SKM-1 treated with dmso at 0.1 percent for 144 hours (cell line): ENCODE measurements at regions not wholly inside any gene's neighbourhood (a gene's known extent, or its start where the extent isn't known, plus 50 kb on each side); places are given as distances from the start of the nearest gene placed in this dataset.

Source experiments
- DNase-seq: peaks from one replicate; lab custom pipeline; 2025; ENCODE audit not compliant: unreplicated experiment; lab: John Stamatoyannopoulos, UW

DNA sequence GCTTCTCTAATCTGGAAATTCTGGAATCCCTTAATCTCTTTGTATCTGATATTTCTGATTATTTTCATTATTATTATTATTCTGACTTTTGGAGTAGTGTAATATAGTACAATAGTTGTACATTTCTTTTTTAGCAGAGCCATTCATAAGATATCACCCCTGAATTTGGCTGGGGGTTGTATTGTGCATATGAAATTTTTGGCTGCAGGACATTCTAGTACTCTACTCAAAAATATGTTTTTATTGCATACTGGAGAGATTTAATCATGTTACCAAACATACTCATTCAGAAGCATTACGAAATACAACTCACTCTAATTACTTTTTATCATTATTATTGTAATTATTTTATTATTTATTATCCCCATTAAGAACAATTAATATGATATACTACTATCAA lies 589.7 kb upstream of the KCNMB2 start:
- no peak for DNase-seq

- DNase-seq, result no peak
Observed at GRCh38 chr3:177946936-177947335, 589.3 kb upstream of the KCNMB2 start.

DNA sequence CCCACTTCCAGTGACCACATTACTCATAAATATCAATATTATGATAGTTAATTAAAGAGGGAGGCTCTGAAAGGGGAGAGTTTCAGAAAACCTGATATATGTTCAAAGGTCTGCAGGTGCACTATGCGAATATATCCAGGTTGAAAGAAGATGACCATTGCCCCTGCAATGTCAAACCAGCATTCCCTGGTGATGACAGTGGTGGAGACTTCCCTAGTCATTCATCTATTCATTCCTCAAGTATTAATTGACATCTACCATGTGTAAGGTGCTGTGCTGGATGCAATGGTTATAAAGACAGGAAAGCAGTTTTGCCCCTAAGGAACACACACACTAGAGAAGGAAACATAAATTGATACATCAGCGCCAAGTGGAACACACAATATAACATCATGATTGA lies 588.3 kb upstream of the KCNMB2 start:
- DNase-seq, result no peak

- no peak for DNase-seq
Observed at GRCh38 chr3:177948716-177949425, 587.4 kb upstream of the KCNMB2 start.

DNA sequence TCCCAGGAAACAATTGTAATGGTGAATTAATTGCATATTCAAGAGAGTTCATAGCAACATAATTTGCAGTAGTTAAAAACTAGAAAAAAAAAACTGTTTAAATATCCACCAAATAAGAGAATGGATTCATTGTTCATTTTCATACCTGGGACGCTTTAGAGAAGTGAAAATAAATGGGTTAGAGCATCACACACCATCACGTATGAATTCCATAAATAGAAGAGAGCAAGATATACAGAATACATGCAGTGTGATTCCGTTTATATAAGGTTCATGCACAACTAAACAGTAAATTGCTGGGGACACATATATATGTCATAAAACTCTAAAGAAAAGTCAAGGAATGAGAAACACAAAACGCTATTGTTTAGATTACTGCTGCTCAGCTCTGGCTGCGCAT lies 577.0 kb upstream of the KCNMB2 start:
- no peak for DNase-seq

- no peak for DNase-seq
Observed at GRCh38 chr3:177960014-177960413, 576.2 kb upstream of the KCNMB2 start.

DNA sequence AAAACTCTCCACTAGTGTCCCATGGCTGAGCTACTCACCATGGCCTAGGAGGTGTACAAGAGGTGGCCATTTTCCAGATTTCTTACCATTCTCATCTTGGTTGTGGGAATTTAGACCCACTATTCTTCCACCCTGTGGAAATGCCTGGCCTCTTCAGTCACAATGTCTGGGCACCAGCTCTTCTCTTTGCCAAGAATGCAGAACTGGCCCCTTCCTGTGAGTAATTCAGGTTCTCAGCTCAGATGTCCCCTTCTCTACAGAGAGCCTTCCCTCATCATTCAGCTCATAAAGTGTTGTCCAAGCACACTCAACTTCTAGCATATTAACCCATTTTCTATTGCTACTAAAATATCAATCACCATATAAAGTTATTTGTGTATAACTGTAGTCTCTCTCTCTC lies 575.5 kb upstream of the KCNMB2 start:
- no peak for DNase-seq

DNA sequence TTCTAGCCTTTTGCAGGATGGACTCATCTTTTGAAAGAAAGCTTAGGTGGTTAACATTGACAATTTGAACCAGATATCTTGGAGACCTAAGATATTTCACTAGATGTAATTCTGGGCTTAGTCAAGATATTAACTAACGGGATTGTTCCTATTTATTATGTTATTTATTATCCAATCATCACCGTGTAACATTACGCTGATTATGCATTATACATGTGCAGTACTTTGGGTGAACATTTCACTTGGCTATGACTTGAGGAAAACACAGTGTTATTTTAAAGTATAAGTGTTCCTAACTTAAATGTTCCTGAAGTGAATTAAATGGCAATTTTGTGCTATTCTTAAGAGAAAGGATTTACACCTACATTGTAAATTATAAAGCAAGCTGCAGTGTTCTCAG lies 574.5 kb upstream of the KCNMB2 start:
- no peak for DNase-seq

- DNase-seq, result no peak
Observed at GRCh38 chr3:177966493-177966892, 569.7 kb upstream of the KCNMB2 start.

DNA sequence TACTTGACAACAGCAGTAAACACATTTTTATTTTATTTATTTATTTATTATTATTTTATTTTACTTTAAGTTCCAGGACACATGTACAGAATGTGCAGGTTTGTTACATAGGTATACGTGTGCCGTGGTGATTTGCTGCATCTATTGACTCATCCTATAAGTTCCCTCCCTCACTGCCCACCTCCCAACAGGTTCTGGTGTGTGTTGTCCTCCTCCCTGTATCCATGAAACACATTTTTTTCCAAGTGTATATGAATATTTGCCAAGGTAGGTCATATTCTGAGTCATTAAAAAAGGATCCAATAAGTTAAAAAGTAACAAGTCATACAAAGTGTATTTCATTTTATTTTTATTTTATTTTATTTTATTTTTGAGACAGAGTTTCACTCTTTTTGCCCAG lies 567.3 kb upstream of the KCNMB2 start:
- no peak for DNase-seq

- DNase-seq, result no peak
Observed at GRCh38 chr3:177973241-177973840, 562.9 kb upstream of the KCNMB2 start.

DNA sequence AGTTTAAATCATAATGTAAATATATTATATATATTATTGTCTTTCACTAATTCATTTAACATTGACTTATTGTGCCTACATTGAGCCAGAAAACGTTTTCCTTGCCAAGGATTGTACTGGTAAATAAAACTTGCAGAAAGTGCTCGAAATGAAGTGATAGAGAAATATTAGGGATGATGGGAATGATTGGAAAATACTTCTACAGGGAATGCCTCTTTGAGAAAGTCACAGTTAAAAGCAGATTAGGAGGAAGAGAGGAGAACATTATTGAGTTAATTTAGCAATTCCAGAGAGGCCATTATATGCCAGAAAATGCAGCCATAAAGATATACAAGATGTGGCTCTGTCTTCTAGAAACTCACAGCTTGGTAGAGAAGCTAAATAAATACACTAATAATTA lies 560.0 kb upstream of the KCNMB2 start:
- DNase-seq, result no peak

DNA sequence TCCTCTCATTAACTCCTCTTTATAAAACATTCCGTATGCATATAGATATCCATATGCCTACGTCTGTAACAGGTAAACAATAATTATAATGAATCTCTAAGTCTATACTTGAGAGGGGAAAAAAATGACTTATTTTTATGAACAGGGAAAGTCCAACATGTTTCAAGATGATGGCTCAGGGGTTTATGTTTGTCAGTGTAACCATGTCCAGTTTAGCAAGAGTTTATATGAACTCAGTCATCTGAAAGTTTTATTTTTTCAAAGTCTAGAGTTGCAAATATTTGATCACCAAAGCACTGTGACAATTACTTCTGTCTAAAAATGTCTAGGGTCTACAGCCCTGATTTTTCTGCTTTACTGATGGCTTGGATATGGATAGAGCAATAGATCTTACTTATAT lies 559.4 kb upstream of the KCNMB2 start:
- DNase-seq, result no peak

- DNase-seq, result no peak
Observed at GRCh38 chr3:177977381-177978158, 558.7 kb upstream of the KCNMB2 start.

GRCh38 chr3:177978946-177979345 lies 557.3 kb upstream of the KCNMB2 start:
- DNase-seq, result no peak

GRCh38 chr3:177979703-177980102 lies 556.5 kb upstream of the KCNMB2 start:
- no peak for DNase-seq

DNA sequence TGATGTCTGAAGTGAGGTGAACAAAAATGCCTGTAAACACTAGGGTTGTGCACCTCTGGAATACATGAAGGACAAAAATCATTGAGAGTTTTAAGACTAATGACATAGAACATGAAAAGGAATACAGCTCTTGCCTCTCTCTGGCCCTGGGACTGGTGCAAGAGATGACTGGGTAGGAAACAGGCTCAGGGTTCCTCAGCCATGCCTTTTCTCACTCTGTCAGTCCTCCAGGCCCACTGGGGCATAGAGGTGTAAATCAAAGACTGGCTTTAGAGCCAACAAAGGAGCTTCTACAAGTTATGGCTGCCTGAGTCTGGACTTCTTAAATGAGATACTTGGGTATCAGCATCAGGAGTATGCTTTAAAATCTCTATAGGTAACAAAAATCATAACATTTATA lies 554.7 kb upstream of the KCNMB2 start:
- no peak for DNase-seq

GRCh38 chr3:177982034-177982433 lies 554.2 kb upstream of the KCNMB2 start:
- DNase-seq, result no peak

- DNase-seq, result no peak
Observed at GRCh38 chr3:177983320-177983719, 552.9 kb upstream of the KCNMB2 start.

GRCh38 chr3:177992993-177993970 lies 543.0 kb upstream of the KCNMB2 start:
- DNase-seq, result no peak

DNA sequence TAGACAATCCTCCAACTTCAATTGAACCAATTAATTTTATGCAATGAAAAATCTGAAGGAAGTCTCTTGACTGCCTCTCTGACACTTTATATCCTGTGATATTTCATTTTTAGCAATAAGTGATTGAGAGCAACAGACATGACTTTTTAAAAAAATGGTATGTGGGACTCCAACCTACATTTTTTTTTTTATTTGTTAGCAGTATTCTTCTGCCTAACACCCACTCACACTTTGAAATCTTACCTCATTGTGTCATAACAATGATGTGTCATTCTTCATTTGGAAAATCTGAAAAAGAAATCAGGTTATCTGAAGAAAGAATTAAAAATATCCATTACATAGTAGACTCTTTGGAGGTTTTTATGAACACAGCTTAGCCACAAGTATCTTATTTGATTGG lies 541.3 kb upstream of the KCNMB2 start:
- no peak for DNase-seq
